GM21576 (cell line): ENCODE measurements at regions not wholly inside any gene's neighbourhood (a gene's known extent, or its start where the extent isn't known, plus 50 kb on each side); places are given as distances from the start of the nearest gene placed in this dataset.
A peak's percentile ranks its signal among the peaks of the same experiment; 100 is the strongest.
"Not testable (repeated sequence)": the region's sequence is repeated elsewhere in the genome, so short reads cannot be mapped to it uniquely, and the experiment has no call there.

Experiments used
- ATAC-seq: cut with Tn5 transposase; IDR thresholded peaks from one replicate; pipeline ENCODE4 v1.9.1; 2021; ENCODE audit warnings: mild to moderate bottlenecking, moderate library complexity; ENCODE audit not compliant: unreplicated experiment

DNA sequence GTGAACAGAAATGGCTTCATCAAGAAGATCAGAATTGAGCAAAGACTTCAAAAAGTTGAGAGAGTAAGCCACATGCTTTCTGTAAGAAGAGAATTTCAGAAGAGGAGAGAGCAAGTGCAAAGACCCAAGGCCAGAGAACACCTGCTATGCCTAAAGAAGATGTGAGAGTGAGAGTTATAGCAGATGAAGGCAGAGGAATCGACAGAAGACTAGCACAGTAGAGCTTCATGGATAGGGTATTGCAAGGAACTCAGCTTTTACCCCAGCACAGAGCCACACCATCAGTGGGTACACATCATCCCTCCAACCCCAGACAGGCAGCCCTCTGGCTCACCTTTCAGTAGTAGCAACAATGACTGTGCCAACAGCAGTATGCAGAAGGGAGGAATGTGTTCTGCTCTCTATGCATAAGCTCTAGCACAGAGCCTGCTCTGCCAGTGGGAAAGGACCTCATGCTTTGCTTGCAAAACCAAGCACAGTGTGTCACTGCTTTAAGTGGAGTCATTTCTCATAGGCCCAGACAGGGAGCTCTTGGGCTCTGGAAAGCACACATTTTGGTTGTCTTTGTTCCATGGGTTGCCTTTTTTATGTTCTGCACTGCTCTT lies 318.6 kb downstream of the NAF1 start:
- peak; percentile 41 for ATAC-seq

- no peak for ATAC-seq
Observed at GRCh38 chr4:162841753-162842152, 324.9 kb downstream of the NAF1 start.

GRCh38 chr4:162839814-162840213 lies 326.9 kb downstream of the NAF1 start:
- no peak for ATAC-seq

GRCh38 chr4:162838671-162839070 lies 328.0 kb downstream of the NAF1 start:
- ATAC-seq, result no peak

GRCh38 chr4:162837679-162838078 lies 329.0 kb downstream of the NAF1 start:
- ATAC-seq, result no peak

DNA sequence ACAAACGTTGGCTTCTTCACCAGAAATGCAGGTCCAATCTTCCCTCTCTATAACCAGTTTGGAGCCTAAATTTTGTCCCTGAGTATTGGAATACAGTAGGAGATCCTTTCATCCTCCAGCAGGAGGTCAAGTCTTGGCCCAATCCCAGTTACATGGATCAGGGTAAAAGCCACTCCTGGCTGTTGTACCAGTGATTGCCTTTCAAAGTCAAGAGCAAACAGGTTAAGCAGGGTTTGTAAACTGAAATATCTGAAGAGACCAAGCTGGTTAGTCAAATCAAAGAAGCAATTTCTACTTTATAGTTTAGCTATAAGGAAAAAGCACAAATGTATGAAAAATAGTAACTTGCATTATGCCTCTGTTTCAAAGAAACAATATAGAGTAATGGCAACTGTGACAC lies 329.4 kb downstream of the NAF1 start:
- ATAC-seq, result no peak

GRCh38 chr4:162836773-162837172 lies 329.9 kb downstream of the NAF1 start:
- ATAC-seq, result no peak

DNA sequence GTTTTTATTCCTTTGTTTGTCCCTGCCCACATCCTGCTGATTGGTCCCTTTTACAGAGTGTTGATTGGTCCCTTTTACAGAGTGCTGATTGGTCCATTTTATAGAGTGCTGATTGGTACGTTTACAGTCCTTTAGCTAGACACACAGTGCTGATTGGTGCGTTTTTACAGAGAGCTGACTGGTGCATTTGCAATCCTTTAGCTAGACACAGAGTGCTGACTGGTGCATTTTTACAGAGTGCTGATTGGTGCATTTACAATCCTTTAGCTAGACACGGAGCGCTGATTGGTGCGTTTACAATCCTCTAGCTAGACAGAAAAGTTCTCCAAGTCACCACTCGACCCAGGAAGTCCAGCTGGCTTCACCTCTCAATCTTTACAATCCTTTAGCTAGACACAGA lies 330.4 kb downstream of the NAF1 start:
- not testable (repeated sequence) for ATAC-seq

GRCh38 chr4:162830899-162831298 lies 335.8 kb downstream of the NAF1 start:
- ATAC-seq, result no peak

DNA sequence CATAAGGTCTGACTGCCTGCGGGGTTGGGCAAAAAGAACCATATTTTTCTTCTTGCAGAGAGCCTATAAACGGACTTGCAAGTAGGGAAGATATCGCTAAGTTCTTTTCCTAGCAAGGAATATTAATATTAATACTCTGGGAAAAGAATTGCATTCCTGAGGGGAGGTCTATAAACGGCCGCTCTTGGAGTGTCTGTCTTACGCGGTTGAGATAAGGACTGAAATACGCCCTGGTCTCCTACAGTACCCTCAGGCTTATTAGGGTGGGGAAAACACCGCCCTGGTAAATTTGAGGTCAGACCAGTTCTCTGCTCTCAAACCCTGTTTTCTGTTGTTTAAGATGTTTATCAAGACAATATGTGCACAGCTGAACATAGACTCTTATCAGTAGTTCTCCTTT lies 349.3 kb downstream of the NAF1 start:
- ATAC-seq, result not testable (repeated sequence)

- no peak for ATAC-seq
Observed at GRCh38 chr4:162804351-162804924, 362.3 kb downstream of the NAF1 start.

DNA sequence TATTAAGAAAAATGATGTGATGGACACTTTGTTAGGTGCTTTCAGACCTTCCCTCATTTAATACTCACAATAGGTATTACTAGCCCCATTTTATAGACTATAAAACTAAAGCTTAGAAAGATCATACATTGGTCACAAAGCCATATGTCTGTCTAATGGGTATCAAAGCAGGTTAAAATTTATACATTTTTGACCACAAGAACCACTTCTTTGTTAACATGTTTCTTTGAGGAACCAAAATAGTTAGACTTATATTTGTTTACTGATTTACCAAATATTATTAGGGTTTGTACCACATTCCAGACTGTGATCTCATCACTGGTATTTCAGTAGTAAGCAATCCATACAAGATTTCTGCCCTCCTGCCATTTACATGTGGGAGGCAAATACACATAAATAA lies 363.3 kb downstream of the NAF1 start:
- no peak for ATAC-seq

GRCh38 chr4:162797108-162797507 lies 369.6 kb downstream of the NAF1 start:
- no peak for ATAC-seq

DNA sequence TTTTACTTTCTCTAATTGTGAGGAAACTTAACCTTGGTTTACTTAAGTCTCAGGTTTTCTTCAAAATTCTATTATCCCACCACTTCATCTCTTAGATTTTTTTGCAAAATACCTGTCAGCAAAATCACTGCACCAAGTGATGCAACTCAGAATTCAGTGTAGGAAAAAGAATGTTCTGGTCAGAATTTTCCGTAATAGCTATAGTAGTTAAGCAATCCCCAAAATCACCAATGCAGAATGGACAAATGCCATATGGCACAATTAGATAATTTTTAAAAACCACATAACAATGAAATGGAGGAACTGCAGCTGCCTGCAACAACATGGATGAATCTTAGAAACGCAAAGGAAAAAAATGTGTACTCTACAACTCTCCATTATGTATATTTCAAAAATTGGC lies 373.1 kb downstream of the NAF1 start:
- no peak for ATAC-seq

- no peak for ATAC-seq
Observed at GRCh38 chr4:162793004-162793403, 373.7 kb downstream of the NAF1 start.

DNA sequence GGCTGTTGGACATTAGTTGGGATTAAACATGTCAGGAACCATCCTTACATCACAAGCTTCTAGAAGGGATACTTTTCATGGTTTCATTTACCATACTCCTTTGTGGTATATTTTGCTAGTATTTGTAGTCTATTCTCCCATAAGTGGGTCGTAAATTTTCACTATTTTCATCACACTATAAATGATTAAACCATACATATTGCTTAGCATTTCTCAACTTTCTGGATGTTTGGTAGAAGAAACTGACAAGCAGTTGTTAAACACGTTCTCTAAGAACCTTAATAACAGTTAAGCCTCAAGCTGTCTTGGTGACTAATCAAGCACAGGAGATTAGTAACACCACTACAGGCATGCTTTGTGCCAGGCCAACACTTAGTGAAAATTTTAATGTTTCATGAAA lies 375.5 kb downstream of the NAF1 start:
- no peak for ATAC-seq

GRCh38 chr4:162787120-162787519 lies 379.6 kb downstream of the NAF1 start:
- no peak for ATAC-seq

DNA sequence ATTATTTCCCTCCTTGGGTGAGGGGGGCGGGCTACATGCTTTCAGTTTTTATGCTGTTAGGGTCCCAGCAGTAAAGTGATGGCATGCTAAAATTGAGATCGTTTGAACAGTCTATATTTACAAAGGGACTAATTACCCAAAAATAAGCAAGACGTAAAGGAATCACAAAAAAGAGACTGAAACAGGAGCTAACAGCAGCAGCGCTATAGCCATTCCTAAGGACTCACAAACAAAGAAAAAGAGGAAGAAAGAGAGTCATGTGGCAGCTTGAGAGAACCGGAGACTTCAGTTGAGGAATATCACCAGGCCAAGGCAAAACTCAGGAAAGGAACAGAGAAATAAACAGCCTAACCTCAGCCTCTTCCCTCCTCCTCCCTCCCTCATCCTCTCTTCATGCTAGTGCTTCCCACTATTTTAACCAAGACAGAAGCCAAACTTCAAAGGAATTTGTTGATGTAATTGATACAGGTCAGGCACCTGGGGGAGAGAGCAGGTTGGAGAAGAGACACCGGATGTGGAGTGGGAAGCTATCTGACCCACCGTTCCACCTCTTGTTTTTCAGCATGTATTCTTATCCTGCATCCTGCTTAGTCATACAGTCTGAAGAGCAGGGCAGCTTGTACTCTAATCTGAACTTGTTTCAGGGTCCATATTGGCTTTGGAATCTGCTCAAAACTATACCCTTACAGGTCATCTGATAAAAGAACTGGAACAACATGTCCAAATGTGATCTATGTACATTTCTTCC lies 383.7 kb downstream of the NAF1 start:
- no peak for ATAC-seq

- ATAC-seq, result no peak
Observed at GRCh38 chr4:162782096-162782777, 384.5 kb downstream of the NAF1 start.

DNA sequence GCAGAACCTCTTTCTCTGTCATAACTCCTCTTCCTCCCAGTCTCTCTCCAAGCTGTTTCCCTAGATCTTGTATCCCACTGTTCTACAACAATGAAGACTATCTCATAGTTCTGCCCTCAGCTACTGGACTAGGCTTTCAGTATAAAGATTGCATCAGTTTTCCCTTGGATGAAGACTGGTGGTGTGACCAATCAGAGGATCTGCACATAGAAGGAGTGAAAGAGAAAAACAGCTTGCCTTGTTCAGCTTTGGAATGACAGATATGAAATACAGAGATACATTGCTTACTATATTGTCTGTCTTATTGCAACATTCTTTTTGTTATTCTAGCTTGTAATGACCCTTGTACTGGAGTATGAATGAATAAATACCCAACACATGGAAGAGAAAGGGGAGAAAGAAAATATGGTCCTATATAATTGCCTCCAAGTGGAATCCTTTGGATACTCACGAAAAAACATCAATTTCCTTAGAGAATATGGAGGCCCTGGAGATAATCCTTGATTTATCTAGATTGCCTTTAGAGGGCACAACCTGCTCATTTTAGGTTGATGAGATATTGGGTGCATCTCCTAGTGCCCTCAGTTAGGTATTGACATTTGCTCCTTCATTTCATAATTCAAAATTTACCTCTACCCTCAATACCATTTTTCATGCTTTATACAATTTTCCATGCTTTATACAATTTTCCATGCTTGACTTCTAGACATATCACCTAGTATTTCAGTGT lies 395.8 kb downstream of the NAF1 start:
- no peak for ATAC-seq

DNA sequence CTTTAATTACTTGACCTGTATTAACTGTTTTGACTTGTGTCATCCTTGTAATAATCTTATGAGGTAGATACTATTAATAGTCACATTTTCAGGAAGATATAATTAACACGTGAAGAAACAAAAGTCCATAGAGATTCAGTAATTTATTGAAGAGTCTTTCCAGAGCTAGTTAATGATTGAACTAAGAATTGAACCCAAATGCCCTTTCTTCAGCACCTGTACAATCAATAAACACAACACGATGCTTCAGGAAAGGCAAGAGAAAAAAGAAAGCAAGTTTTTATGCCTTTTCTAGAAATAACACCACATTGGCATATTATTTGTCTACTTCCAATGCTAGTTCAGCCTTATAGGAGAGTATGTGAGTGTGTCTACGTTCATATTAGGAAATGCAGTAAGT lies 399.6 kb downstream of the NAF1 start:
- no peak for ATAC-seq
